ENCODE measurements at regions not wholly inside any gene's neighbourhood (a gene's known extent, or its start where the extent isn't known, plus 50 kb on each side); places are given as distances from the start of the nearest gene placed in this dataset.

DNA sequence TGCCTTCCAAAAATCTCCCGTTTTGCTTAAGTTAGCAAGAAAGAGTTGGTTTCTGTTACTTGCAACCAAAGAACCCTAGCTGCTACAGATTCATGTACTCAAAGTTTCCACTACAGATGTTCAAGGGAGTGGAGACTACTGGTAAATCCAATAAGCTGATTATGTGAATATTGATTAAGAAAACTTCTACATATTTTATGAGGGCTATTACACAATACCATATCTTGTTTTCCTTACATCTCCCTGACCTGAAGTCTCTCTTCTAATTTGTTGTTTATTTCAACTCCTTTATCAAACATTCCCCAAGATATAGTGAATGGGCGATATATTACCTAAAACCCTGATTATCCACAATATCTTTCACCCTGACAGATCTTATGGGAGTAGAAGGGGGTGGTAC, 164.4 kb upstream of the PLXNC1 start:
- peaks cover 0 to 12% (median 4%) of the 10 kb centered on the region in 3 experiments; a peak in 3 of 7 replicates for H3K36me3 Mint-ChIP-seq (ENCODE audit: insufficient read depth in 1 of 3, low read depth in 3 of 3)
- Histone ChIP-seq H3K18ac (ENCODE audit: insufficient read length, low read depth, low read length) (no peak overlapping the region), H2AFZ (ENCODE audit: low read length) (no peak overlapping the region), H3K14ac (ENCODE audit: insufficient read depth, low read length) (no peak overlapping the region), H4K8ac (replicated peaks; ENCODE audit: insufficient read length, low read depth, low read length) (no peak overlapping the region), H3K27me3 (ENCODE audit: insufficient read depth, low read length) (no peaks in the 10 kb centered on the region), H3K4ac (ENCODE audit: low read depth, low read length) (no peak overlapping the region), H3K23ac (ENCODE audit: insufficient read length, low read depth, low read length) (no peak overlapping the region), H2BK120ac (ENCODE audit: low read depth, low read length, poor library complexity, severe bottlenecking) (no peak overlapping the region), H4K91ac (ENCODE audit: insufficient read length, low read depth, low read length) (no peak overlapping the region), H3K4me2 (ENCODE audit: insufficient read depth, insufficient read length, low read length) (no peak overlapping the region), H3K4me1 (ENCODE audit: insufficient read depth, low read length) (no peaks in the 10 kb centered on the region), H3K79me1 (ENCODE audit: insufficient read depth, low read depth, low read length, poor library complexity, severe bottlenecking) (no peaks in the 10 kb centered on the region), H2BK15ac (ENCODE audit: low read depth, low read length) (no peak overlapping the region), H3K9me3 (ENCODE audit: control insufficient read depth, low read depth, low read length) (no peaks in the 10 kb centered on the region), H3T11ph (ENCODE audit: low read length) (no peak overlapping the region), H3K27ac (ENCODE audit: insufficient read length, low read depth, low read length) (no peak overlapping the region), H3K56ac (ENCODE audit: insufficient read length, low read depth, low read length) (no peak overlapping the region), H4K5ac (ENCODE audit: insufficient read length, low read depth, low read length) (no peak overlapping the region), H3K23me2 (ENCODE audit: insufficient read length, low read depth, low read length, poor library complexity, severe bottlenecking) (no peaks in the 10 kb centered on the region), H2AK5ac (ENCODE audit: insufficient read length, low read length) (no peak overlapping the region), H3K79me2 (ENCODE audit: insufficient read depth, low read length) (no peaks in the 10 kb centered on the region), H2BK5ac (ENCODE audit: insufficient read length, low read length) (no peak overlapping the region), H3K9ac (ENCODE audit: extremely low read depth, insufficient read length, low read length) (no peak overlapping the region), H2BK12ac (ENCODE audit: insufficient read length, low read depth, low read length) (no peak overlapping the region), H2BK20ac (ENCODE audit: low read depth, low read length, poor library complexity, severe bottlenecking) (no peak overlapping the region), H4K20me1 (ENCODE audit: control insufficient read depth, insufficient read depth, insufficient read length) (no peaks in the 10 kb centered on the region)
- H3K27ac Mint-ChIP-seq, result no peak overlapping the region
- no peaks in the 10 kb centered on the region; the same call in 1 of the 2 replicates for H3K27me3 Mint-ChIP-seq (ENCODE audit: low read depth)
- no CpG with 5 or more reads among the region's 2 CpGs for WGBS (ENCODE audit: extremely low coverage, insufficient read length, low lambda C conversion rate)
- H3K4me3 Mint-ChIP-seq, result no peak overlapping the region
- DNase-seq, result no peak
- TF ChIP-seq, protein P1, sequence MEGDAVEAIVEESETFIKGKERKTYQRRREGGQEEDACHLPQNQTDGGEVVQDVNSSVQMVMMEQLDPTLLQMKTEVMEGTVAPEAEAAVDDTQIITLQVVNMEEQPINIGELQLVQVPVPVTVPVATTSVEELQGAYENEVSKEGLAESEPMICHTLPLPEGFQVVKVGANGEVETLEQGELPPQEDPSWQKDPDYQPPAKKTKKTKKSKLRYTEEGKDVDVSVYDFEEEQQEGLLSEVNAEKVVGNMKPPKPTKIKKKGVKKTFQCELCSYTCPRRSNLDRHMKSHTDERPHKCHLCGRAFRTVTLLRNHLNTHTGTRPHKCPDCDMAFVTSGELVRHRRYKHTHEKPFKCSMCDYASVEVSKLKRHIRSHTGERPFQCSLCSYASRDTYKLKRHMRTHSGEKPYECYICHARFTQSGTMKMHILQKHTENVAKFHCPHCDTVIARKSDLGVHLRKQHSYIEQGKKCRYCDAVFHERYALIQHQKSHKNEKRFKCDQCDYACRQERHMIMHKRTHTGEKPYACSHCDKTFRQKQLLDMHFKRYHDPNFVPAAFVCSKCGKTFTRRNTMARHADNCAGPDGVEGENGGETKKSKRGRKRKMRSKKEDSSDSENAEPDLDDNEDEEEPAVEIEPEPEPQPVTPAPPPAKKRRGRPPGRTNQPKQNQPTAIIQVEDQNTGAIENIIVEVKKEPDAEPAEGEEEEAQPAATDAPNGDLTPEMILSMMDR (conservative IDR thresholded peaks at IDR 0.05), result no peak
- H3K9me3 Mint-ChIP-seq, result peaks cover 6 to 7% of the 10 kb centered on the region in 2 experiments; a peak in 4 of 5 replicates
- H3K4me1 Mint-ChIP-seq, result peaks cover 4 to 9% of the 10 kb centered on the region in 2 experiments

All from H9 (cell line).